K562 (cell line): ENCODE measurements at regions not wholly inside any gene's neighbourhood (a gene's known extent, or its start where the extent isn't known, plus 50 kb on each side); places are given as distances from the start of the nearest gene placed in this dataset. TPM values are rescaled to one million over a fixed set of nuclear protein-coding genes. Genes with fewer than 3 reads are reported as not detected.
"Not testable (repeated sequence)": the region's sequence is repeated elsewhere in the genome, so short reads cannot be mapped to it uniquely, and the experiment has no call there.

Experiments
- ATAC-seq: fragments of 200-7000 bp; cut with Tn5 transposase; 3 replicates; pipeline ENCODE4 v1.9.1; 2020; ENCODE audit warnings: moderate library complexity
- BruUV-seq: library from RNA; stranded (reverse); fragments of 400-500 nt; replicated peaks from 2 replicates; lab custom pipeline; 2021; lab: Mats Ljungman, UMichigan
- CTCF ChIA-PET: fragments of 300-600 bp; formaldehyde crosslinking; extraction: SDS; loops from one replicate; lab custom pipeline; 2021; ENCODE audit warnings: low intra/inter-chr PET ratio; lab: Yijun Ruan, JAX
- POLR2A ChIA-PET: fragments of 300-600, 350-650 bp; sonication (Branson Sonifier 250); formaldehyde crosslinking; extraction: SDS; loops from one replicate; lab custom pipeline; 2021; ENCODE audit warnings: antibody characterized with exemption, inconsistent platforms; lab: Yijun Ruan, JAX
- DNase-seq, 4 experiments: peaks; one replicate each; pipeline versions ENCODE4 v3.0.0 to v3.0.0-alpha.2; 2011 to 2018; ENCODE audit warnings: low spot score in 3 of 4, mixed read lengths in 3 of 4; ENCODE audit errors: extremely low read depth in 1 of 4
- FAIRE-seq: peaks from 2 replicates; lab custom pipeline; 2011; peaks lifted over from hg19 to GRCh38; lab: Jason Lieb, UNC
- H2AFZ ChIP-seq: 2 replicates; pipeline ENCODE4 v1.6.0; 2011; ENCODE audit warnings: low read depth, low read length, control low read depth, inconsistent platforms
- H3K27ac ChIP-seq: fragments of 200-600 bp; 3 replicates; pipeline ENCODE4 v1.8.0; 2011; ENCODE audit warnings: low read depth, mild to moderate bottlenecking, control low read depth, inconsistent platforms, low read length, moderate library complexity, mixed read lengths; ENCODE audit errors: extremely low read depth
- H3K27me3 ChIP-seq, 2 experiments: fragments of 300-600 bp in 1 of 2; 2 replicates in 1 of 2; 3 replicates in 1 of 2; pipeline versions ENCODE4 v1.6.0 to v1.8.0; 2011; ENCODE audit warnings: inconsistent platforms in 2 of 2, low read length in 2 of 2, mild to moderate bottlenecking in 1 of 2, mixed read lengths in 1 of 2, moderate library complexity in 1 of 2; ENCODE audit not compliant: control insufficient read depth in 2 of 2, insufficient read depth in 2 of 2
- H3K36me3 ChIP-seq: fragments of 300-600 bp; 3 replicates; pipeline ENCODE4 v1.8.0; 2011; ENCODE audit warnings: mild to moderate bottlenecking, low read length, inconsistent platforms; ENCODE audit not compliant: control insufficient read depth, insufficient read depth
- H3K4me1 ChIP-seq, 2 experiments: fragments of 200-600 bp in 1 of 2; replicated peaks in 1 of 2; 2 replicates in 1 of 2; 3 replicates in 1 of 2; pipeline versions ENCODE4 v1.5.1 to v1.8.0; 2011; ENCODE audit warnings: inconsistent platforms in 2 of 2, low read length in 2 of 2, mild to moderate bottlenecking in 1 of 2, mixed read lengths in 1 of 2, moderate library complexity in 1 of 2; ENCODE audit not compliant: control insufficient read depth in 2 of 2, insufficient read depth in 2 of 2
- H3K4me2 ChIP-seq: 2 replicates; pipeline ENCODE4 v1.6.1; 2011; ENCODE audit warnings: low read length, control low read depth, inconsistent platforms, mixed read lengths; ENCODE audit not compliant: insufficient read depth
- H3K4me3 ChIP-seq: fragments of 200-600 bp; sonication (generic), shearing (Covaris generic); 2 replicates; pipeline ENCODE4 v1.5.1; 2016; ENCODE audit warnings: control low read depth, inconsistent platforms
- H3K79me2 ChIP-seq: fragments of 200-600 bp; 3 replicates; pipeline ENCODE4 v1.8.0; 2011; ENCODE audit warnings: low read length, inconsistent platforms; ENCODE audit not compliant: control insufficient read depth, insufficient read depth
- H3K9ac ChIP-seq, 2 experiments: 2 replicates each; pipeline versions ENCODE4 v1.6.0 to v1.6.1; 2011; ENCODE audit warnings: low read depth in 2 of 2, low read length in 2 of 2, control low read depth in 1 of 2, inconsistent platforms in 1 of 2, mild to moderate bottlenecking in 1 of 2, mixed read lengths in 1 of 2; ENCODE audit not compliant: insufficient read depth in 1 of 2
- H3K9me1 ChIP-seq: one replicate; pipeline ENCODE4 v1.6.0; 2011; ENCODE audit warnings: inconsistent platforms, mild to moderate bottlenecking, low read length, moderate library complexity; ENCODE audit not compliant: control insufficient read depth, insufficient read depth
- H3K9me3 ChIP-seq: replicated peaks from 2 replicates; pipeline ENCODE4 v1.5.1; 2011; ENCODE audit warnings: low read depth, low read length, inconsistent platforms; ENCODE audit not compliant: control insufficient read depth, insufficient read depth
- H4K20me1 ChIP-seq: replicated peaks from 2 replicates; pipeline ENCODE4 v1.6.1; 2011; ENCODE audit warnings: low read length, inconsistent platforms, mixed read lengths; ENCODE audit not compliant: control insufficient read depth, insufficient read depth
- CHD2 ChIP-seq: IDR thresholded peaks from 2 replicates; pipeline ENCODE4 v1.6.1; 2011; ENCODE audit warnings: low read depth, low read length
- POLR2AphosphoS5 ChIP-seq: IDR thresholded peaks from 2 replicates; pipeline ENCODE4 v1.6.1; 2011; ENCODE audit warnings: mild to moderate bottlenecking, low read depth, low read length, moderate library complexity; ENCODE audit not compliant: control insufficient read depth, insufficient read depth
- STAG1 ChIP-seq: sonication (generic); formaldehyde crosslinking; IDR thresholded peaks from 2 replicates; pipeline ENCODE4 v1.5.0; 2020; ENCODE audit warnings: missing genetic modification reagents, borderline replicate concordance
- WGBS: fragments of 100-300 bp; shearing (Covaris generic); methylation state at CpG from one replicate; pipeline ENCODE4 v1.1.6; 2016; ENCODE audit warnings: low coverage, mixed read lengths; ENCODE audit not compliant: insufficient coverage; ENCODE audit errors: missing lambda C conversion rate; 5-methylcytosine and 5-hydroxymethylcytosine counted together
- in situ Hi-C: fragments of 300-500 bp; cut with MboI; formaldehyde crosslinking; loops from 4 replicates; pipeline ENCODE4 v1.15.0; 2018; ENCODE audit warnings: inconsistent platforms, mixed read lengths
- intact Hi-C: fragments of 100-400 bp; cut with micrococcal nuclease; formaldehyde crosslinking; loops from 2 replicates; pipeline ENCODE4 v1.14.2; 2022
- small RNA-seq: library from RNA; depleted of rRNA; stranded (forward); fragments of <200 nt; gene quantifications from one replicate; pipeline ENCODE3, GENCODE V24; 2014
- TF ChIP-seq, protein P1 (sequence below), 2 experiments: fragments of 250-450 bp in 1 of 2; fragments of 450-650 bp in 1 of 2; sonication (Bioruptor Pico) in 1 of 2; IDR thresholded peaks; 2 replicates each; pipeline versions ENCODE4 v1.6.1 to v1.8.0; 2016 to 2021; ENCODE audit warnings: mild to moderate bottlenecking in 2 of 2, moderate library complexity in 2 of 2, missing compliant biosample characterization in 1 of 2, missing genetic modification characterization in 1 of 2

DNA sequence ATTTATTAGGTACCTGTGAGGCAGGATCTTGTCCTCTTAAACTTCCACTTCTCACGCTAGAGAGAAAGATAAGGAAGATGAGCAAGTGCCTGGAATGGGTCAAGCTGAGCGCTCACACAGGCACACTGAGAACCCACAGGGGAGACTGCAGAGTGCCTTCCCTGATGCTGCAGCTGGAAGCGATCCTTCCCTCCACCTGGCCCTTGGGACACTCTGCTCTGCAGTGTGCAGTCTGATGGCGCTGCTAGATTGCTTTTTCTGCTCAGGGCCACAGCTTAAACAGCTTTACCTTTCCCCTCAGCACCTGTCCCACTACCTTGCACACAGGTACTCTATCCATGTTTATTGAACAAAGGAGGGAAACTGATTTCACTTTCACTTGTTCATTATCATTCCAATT, 66.9 kb downstream of the OR11H12 start:
- FAIRE-seq, H3K27me3 ChIP-seq, CTCF ChIA-PET, H3K9me1 ChIP-seq, POLR2A ChIA-PET, H3K9me3 ChIP-seq, H3K9ac ChIP-seq, H3K4me1 ChIP-seq, H3K79me2 ChIP-seq, H3K4me3 ChIP-seq, intact Hi-C loops, H2AFZ ChIP-seq, BruUV-seq, ATAC-seq, DNase-seq, H4K20me1 ChIP-seq, H3K36me3 ChIP-seq, H3K27ac ChIP-seq, H3K4me2 ChIP-seq: not testable (repeated sequence)
- WGBS, result 0% methylated on average over 4 of the region's 4 CpGs
- in situ Hi-C loops, result loop anchor here (5.0 to 25.0 kb wide), 2 partner anchors 819 to 984 kb away; no protein-coding TSS in a partner anchor

DNA sequence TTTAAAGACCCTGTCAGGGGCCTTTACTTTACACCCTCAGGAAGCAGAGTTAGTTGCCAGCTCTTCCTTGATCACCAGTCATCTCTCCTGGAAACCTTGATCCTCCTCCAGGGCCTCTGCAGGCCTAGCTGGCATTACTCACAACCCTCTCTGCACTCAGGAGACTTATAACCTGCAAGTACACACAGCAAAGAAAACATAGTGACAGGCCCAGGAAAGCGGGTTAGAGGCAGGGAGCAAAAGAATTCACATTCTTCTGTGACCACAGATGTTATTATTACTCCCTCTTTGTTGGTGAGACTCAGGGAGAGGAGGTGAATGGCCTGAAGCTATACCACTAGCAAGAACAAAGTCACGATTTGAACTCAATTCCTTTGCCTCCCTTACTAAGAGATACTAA, 87.4 kb downstream of the OR11H12 start:
- Histone ChIP-seq H3K4me1 (no peaks in the 10 kb centered on the region), H3K27me3 (no peaks in the 10 kb centered on the region; a peak in 1 of 5 replicates), H3K27ac (no peak overlapping the region), H3K9ac (no peak overlapping the region), H3K9me1 (no peaks in the 10 kb centered on the region), H3K36me3 (no peaks in the 10 kb centered on the region), H3K4me2 (no peak overlapping the region), H3K4me3 (no peak overlapping the region), H2AFZ (no peak overlapping the region), H4K20me1 (no peaks in the 10 kb centered on the region), H3K79me2 (no peaks in the 10 kb centered on the region), H3K9me3 (no peaks in the 10 kb centered on the region)
- in situ Hi-C loops, result no loop called here
- no peak for FAIRE-seq
- 0% methylated on average over 2 of the region's 2 CpGs for WGBS
- no peak for DNase-seq
- ChIA-PET CTCF (no interaction called here), POLR2A (no interaction called here)
- TF ChIP-seq, protein P1, sequence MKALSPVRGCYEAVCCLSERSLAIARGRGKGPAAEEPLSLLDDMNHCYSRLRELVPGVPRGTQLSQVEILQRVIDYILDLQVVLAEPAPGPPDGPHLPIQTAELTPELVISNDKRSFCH (CRISPR knock-in tag; IDR thresholded peaks at IDR 0.05), result no peak
- TF ChIP-seq, protein P1 (tag; IDR thresholded peaks at IDR 0.05), result no peak
- no peak for TF ChIP-seq POLR2AphosphoS5
- TF ChIP-seq STAG1 (CRISPR knock-in tag), result no peak
- TF ChIP-seq CHD2, result no peak
- no peak for ATAC-seq
- intact Hi-C loops, result no loop called here
- BruUV-seq, result no TSS peak

Small RNAs in the stretch of these regions (small RNA-seq; reads per million reads assigned to genes)
- gene CR383656.3, result not detected
